ENCODE measurements at regions not wholly inside any gene's neighbourhood (a gene's known extent, or its start where the extent isn't known, plus 50 kb on each side); places are given as distances from the start of the nearest gene placed in this dataset.

- H3K4me1 Mint-ChIP-seq (ENCODE audit: low read depth), result no peaks in the 10 kb centered on the region
- H3K27ac Mint-ChIP-seq, result no peak overlapping the region
- TF ChIP-seq, protein P1, sequence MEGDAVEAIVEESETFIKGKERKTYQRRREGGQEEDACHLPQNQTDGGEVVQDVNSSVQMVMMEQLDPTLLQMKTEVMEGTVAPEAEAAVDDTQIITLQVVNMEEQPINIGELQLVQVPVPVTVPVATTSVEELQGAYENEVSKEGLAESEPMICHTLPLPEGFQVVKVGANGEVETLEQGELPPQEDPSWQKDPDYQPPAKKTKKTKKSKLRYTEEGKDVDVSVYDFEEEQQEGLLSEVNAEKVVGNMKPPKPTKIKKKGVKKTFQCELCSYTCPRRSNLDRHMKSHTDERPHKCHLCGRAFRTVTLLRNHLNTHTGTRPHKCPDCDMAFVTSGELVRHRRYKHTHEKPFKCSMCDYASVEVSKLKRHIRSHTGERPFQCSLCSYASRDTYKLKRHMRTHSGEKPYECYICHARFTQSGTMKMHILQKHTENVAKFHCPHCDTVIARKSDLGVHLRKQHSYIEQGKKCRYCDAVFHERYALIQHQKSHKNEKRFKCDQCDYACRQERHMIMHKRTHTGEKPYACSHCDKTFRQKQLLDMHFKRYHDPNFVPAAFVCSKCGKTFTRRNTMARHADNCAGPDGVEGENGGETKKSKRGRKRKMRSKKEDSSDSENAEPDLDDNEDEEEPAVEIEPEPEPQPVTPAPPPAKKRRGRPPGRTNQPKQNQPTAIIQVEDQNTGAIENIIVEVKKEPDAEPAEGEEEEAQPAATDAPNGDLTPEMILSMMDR (IDR thresholded peaks at IDR 0.05; ENCODE audit: unreplicated experiment), result no peak
- no peak overlapping the region for H3K4me3 Mint-ChIP-seq (ENCODE audit: low read depth)
- DNase-seq (ENCODE audit: low spot score, unreplicated experiment), result no peak
- H3K27me3 Mint-ChIP-seq, result no peaks in the 10 kb centered on the region
- H3K9me3 Mint-ChIP-seq (ENCODE audit: low read depth), result peaks cover 14% of the 10 kb centered on the region
- peaks cover 3% of the 10 kb centered on the region for H3K36me3 Mint-ChIP-seq (ENCODE audit: insufficient read depth)
Measured at GRCh38 chr17:13865650-13866049, 203.7 kb upstream of the COX10 start.

- Mint-ChIP-seq H3K4me1 (ENCODE audit: low read depth) (no peaks in the 10 kb centered on the region), H3K36me3 (ENCODE audit: insufficient read depth) (peaks cover 2% of the 10 kb centered on the region), H3K27ac (no peak overlapping the region), H3K4me3 (ENCODE audit: low read depth) (no peak overlapping the region), H3K9me3 (ENCODE audit: low read depth) (peaks cover 11% of the 10 kb centered on the region), H3K27me3 (no peaks in the 10 kb centered on the region)
- TF ChIP-seq, protein P1 (IDR thresholded peaks at IDR 0.05; ENCODE audit: unreplicated experiment), result no peak
- no peak for DNase-seq (ENCODE audit: low spot score, unreplicated experiment)
Measured at GRCh38 chr17:13869331-13869940, 199.9 kb upstream of the COX10 start.

DNA sequence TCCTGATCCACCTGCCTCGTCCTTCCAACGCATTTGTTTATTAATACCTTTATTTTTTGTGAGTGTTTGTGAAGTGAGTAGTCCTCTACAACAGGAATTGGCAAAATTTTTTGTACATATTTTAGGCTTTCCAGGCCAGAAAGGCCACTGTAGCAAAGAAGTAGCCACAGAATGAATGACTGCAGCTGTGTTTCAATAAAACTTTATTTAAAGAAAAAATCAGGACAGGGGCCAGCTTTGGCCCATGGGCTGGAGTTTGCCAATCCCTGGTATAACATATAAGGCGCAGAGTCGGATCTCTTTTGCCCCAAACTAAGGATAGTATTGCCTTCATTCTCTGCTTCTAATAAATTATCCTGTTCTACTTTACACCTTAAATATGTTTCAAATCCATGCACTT lies 198.0 kb upstream of the COX10 start:
- Mint-ChIP-seq H3K27ac (no peak overlapping the region), H3K4me1 (ENCODE audit: low read depth) (no peaks in the 10 kb centered on the region), H3K36me3 (ENCODE audit: insufficient read depth) (peaks cover 2% of the 10 kb centered on the region), H3K9me3 (ENCODE audit: low read depth) (peaks cover 11% of the 10 kb centered on the region), H3K27me3 (peaks cover 3% of the 10 kb centered on the region), H3K4me3 (ENCODE audit: low read depth) (no peak overlapping the region)
- no peak for DNase-seq (ENCODE audit: low spot score, unreplicated experiment)
- TF ChIP-seq, protein P1 (IDR thresholded peaks at IDR 0.05; ENCODE audit: unreplicated experiment), result no peak

DNA sequence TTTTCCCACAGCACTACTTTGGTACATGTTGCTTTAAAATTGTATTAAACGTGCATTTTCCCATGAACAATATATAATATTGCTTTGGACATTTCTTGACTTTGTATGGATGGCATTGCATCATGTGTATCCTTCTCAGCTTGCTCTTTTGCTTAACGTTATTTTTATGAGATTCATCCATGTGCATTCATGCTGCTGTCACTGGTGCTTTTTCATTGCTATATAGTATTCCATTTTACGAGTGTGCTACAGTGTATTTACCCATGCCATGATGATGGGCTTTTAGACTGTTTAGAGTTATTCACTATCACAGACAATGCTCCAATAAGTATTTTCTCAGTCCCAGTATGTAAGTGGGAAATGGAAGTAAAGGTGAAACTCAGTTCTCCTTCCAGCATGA lies 195.2 kb upstream of the COX10 start:
- Mint-ChIP-seq H3K9me3 (ENCODE audit: low read depth) (no peaks in the 10 kb centered on the region), H3K27me3 (peaks cover 3% of the 10 kb centered on the region), H3K27ac (no peak overlapping the region), H3K4me1 (ENCODE audit: low read depth) (peaks cover 5% of the 10 kb centered on the region), H3K36me3 (ENCODE audit: insufficient read depth) (no peaks in the 10 kb centered on the region), H3K4me3 (ENCODE audit: low read depth) (no peak overlapping the region)
- no peak for DNase-seq (ENCODE audit: low spot score, unreplicated experiment)
- TF ChIP-seq, protein P1 (IDR thresholded peaks at IDR 0.05; ENCODE audit: unreplicated experiment), result no peak

GRCh38 chr17:13874817-13875216 lies 194.5 kb upstream of the COX10 start:
- Mint-ChIP-seq H3K4me3 (ENCODE audit: low read depth) (no peak overlapping the region), H3K36me3 (ENCODE audit: insufficient read depth) (no peaks in the 10 kb centered on the region), H3K4me1 (ENCODE audit: low read depth) (peaks cover 5% of the 10 kb centered on the region), H3K27ac (no peak overlapping the region), H3K9me3 (ENCODE audit: low read depth) (no peaks in the 10 kb centered on the region), H3K27me3 (peaks cover 3% of the 10 kb centered on the region)
- TF ChIP-seq, protein P1 (IDR thresholded peaks at IDR 0.05; ENCODE audit: unreplicated experiment), result no peak
- no peak for DNase-seq (ENCODE audit: low spot score, unreplicated experiment)
